PC-3 (cell line): ENCODE measurements at regions not wholly inside any gene's neighbourhood (a gene's known extent, or its start where the extent isn't known, plus 50 kb on each side); places are given as distances from the start of the nearest gene placed in this dataset.

Experiments used
- ATAC-seq: fragments of 200-7000 bp; cut with Tn5 transposase; 2 replicates; pipeline ENCODE4 v1.9.1; 2020; ENCODE audit warnings: mild to moderate bottlenecking, moderate library complexity
- BruUV-seq: library from RNA; stranded (reverse); fragments of 400-500 nt; replicated peaks from 2 replicates; lab custom pipeline; 2021; lab: Mats Ljungman, UMichigan
- CTCF ChIA-PET: fragments of 300-600 bp; sonication (Branson Sonifier 250); formaldehyde crosslinking; loops from one replicate; lab custom pipeline; 2022; ENCODE audit warnings: antibody characterized with exemption; lab: Charles Lee
- POLR2A ChIA-PET: fragments of 300-600 bp; sonication (Branson Sonifier 250); formaldehyde crosslinking; loops from one replicate; lab custom pipeline; 2022; ENCODE audit warnings: antibody characterized with exemption; ENCODE audit not compliant: unreplicated experiment; lab: Charles Lee
- DNase-seq: peaks from one replicate; pipeline ENCODE4 v3.0.0-alpha.2; 2015
- H2AFZ ChIP-seq: fragments of 300-600 bp; sonication (generic); 2 replicates; pipeline ENCODE4 v1.6.0; 2016; ENCODE audit warnings: antibody characterized with exemption, low read length
- H3F3A ChIP-seq: fragments of 300-600 bp; sonication (generic); one replicate; pipeline ENCODE4 v1.6.0; 2017; ENCODE audit warnings: antibody characterized with exemption, low read length, control low read depth, mild to moderate bottlenecking; ENCODE audit not compliant: unreplicated experiment
- H3K27ac ChIP-seq: fragments of 300-600 bp; sonication (generic); 2 replicates; pipeline ENCODE4 v1.5.1; 2016; ENCODE audit warnings: mild to moderate bottlenecking, low read length
- H3K27me3 ChIP-seq: fragments of 300-600 bp; sonication (generic); 2 replicates; pipeline ENCODE4 v1.6.1; 2016; ENCODE audit warnings: low read length, mixed read lengths
- H3K36me3 ChIP-seq: fragments of 300-600 bp; sonication (generic); 2 replicates; pipeline ENCODE4 v1.6.1; 2016; ENCODE audit warnings: low read depth, mixed run types, low read length, mixed read lengths
- H3K4me1 ChIP-seq: fragments of 300-600 bp; sonication (generic); 2 replicates; pipeline ENCODE4 v1.5.1; 2016; ENCODE audit warnings: low read length; ENCODE audit not compliant: insufficient read depth
- H3K4me2 ChIP-seq: fragments of 300-600 bp; sonication (generic); 2 replicates; pipeline ENCODE4 v1.6.0; 2016; ENCODE audit warnings: low read length
- H3K4me3 ChIP-seq: fragments of 300-600 bp; sonication (generic); 2 replicates; pipeline ENCODE4 v1.5.1; 2016; ENCODE audit warnings: mild to moderate bottlenecking, low read length, mixed read lengths
- H3K79me2 ChIP-seq: fragments of 300-600 bp; sonication (generic); 2 replicates; pipeline ENCODE4 v1.6.1; 2017; ENCODE audit warnings: low read length, mixed read lengths
- H3K9ac ChIP-seq: fragments of 300-600 bp; sonication (generic); 2 replicates; pipeline ENCODE4 v1.6.0; 2016; ENCODE audit warnings: mild to moderate bottlenecking, low read length
- H3K9me2 ChIP-seq: fragments of 300-600 bp; sonication (generic); replicated peaks from 2 replicates; pipeline ENCODE4 v1.6.1; 2016; ENCODE audit warnings: mixed run types, low read length, mixed read lengths
- H3K9me3 ChIP-seq: fragments of 300-600 bp; sonication (generic); 2 replicates; pipeline ENCODE4 v1.6.1; 2016; ENCODE audit warnings: low read length, mixed read lengths
- H4K20me1 ChIP-seq: fragments of 300-600 bp; sonication (generic); 2 replicates; pipeline ENCODE4 v1.6.1; 2016; ENCODE audit warnings: low read length, mixed read lengths
- EZH2 ChIP-seq: fragments of 300-600 bp; sonication (generic); IDR thresholded peaks from one replicate; pipeline ENCODE4 v1.6.1; 2017; ENCODE audit warnings: antibody characterized with exemption, mild to moderate bottlenecking, low read length; ENCODE audit not compliant: unreplicated experiment
- EZH2phosphoT487 ChIP-seq: fragments of 300-600 bp; sonication (generic); IDR thresholded peaks from 2 replicates; pipeline ENCODE4 v1.6.1; 2018; ENCODE audit warnings: mild to moderate bottlenecking, antibody characterized with exemption, low read length, borderline replicate concordance
- intact Hi-C: fragments of 100-400 bp; cut with micrococcal nuclease; formaldehyde crosslinking; loops from 2 replicates; pipeline ENCODE4 v1.9.0; 2023
- TF ChIP-seq, protein P1 (sequence below): fragments of 300-600 bp; sonication (generic); conservative IDR thresholded peaks from 2 replicates; pipeline ENCODE4 v1.5.1; 2017; ENCODE audit warnings: antibody characterized with exemption, low read depth, mild to moderate bottlenecking, low read length

DNA sequence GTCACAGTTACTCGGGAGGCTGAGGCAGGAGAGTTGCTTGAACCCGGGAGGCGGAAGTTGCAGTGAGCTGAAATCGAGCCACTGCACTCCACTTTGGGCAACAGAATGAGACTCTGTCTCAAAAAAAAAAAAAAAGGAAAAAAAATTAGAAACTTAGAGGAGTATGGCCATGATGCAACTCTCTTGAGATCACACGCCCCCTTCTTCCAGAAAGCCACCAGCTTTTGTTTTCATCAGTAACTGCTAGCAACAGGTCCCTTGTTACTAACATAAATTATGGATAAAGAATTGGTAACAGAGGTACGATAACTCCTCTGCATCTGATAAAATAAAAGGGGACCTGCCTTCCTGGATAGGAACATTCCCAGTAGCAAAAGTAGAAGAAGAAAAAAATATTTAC, 308.2 kb downstream of the CD83 start:
- no peaks in the 10 kb centered on the region for H3K27me3 ChIP-seq
- no TSS peak for BruUV-seq
- H2AFZ ChIP-seq = no peak overlapping the region
- ChIA-PET POLR2A (no interaction called here), CTCF (no interaction called here)
- H4K20me1 ChIP-seq = no peaks in the 10 kb centered on the region
- no peak overlapping the region for H3K4me3 ChIP-seq
- no peak overlapping the region for H3K4me2 ChIP-seq
- H3K27ac ChIP-seq = no peak overlapping the region
- H3K9me2 ChIP-seq = no peaks in the 10 kb centered on the region
- no peak for DNase-seq
- no peaks in the 10 kb centered on the region for H3K9me3 ChIP-seq
- H3K79me2 ChIP-seq = no peaks in the 10 kb centered on the region
- intact Hi-C loops = no loop called here
- TF ChIP-seq EZH2 = no peak
- TF ChIP-seq, protein P1, sequence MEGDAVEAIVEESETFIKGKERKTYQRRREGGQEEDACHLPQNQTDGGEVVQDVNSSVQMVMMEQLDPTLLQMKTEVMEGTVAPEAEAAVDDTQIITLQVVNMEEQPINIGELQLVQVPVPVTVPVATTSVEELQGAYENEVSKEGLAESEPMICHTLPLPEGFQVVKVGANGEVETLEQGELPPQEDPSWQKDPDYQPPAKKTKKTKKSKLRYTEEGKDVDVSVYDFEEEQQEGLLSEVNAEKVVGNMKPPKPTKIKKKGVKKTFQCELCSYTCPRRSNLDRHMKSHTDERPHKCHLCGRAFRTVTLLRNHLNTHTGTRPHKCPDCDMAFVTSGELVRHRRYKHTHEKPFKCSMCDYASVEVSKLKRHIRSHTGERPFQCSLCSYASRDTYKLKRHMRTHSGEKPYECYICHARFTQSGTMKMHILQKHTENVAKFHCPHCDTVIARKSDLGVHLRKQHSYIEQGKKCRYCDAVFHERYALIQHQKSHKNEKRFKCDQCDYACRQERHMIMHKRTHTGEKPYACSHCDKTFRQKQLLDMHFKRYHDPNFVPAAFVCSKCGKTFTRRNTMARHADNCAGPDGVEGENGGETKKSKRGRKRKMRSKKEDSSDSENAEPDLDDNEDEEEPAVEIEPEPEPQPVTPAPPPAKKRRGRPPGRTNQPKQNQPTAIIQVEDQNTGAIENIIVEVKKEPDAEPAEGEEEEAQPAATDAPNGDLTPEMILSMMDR = no peak
- no peak for TF ChIP-seq EZH2phosphoT487
- H3K36me3 ChIP-seq = no peaks in the 10 kb centered on the region
- no peaks in the 10 kb centered on the region for H3K4me1 ChIP-seq
- no peak for ATAC-seq
- H3K9ac ChIP-seq = no peak overlapping the region
- H3F3A ChIP-seq = no peaks in the 10 kb centered on the region

DNA sequence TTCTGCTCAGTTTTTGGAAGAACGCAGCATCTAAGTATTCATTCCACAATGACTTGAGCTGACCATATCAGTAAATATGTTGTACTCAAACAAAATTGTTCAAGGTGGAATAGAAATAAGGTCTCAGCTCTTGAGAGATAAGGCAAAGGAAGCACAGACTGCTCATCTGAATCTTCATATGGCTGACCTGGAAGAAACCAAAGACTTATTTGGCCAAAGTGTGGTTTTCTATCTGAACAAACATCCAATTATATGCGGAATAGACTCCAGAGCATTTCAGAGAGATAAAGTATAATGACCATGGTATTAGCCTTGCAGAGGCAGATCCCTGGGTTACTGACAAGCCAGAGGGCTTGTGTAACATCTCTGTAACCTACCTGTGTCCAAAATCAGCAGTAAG, 308.7 kb downstream of the CD83 start:
- no peak overlapping the region for H3K4me3 ChIP-seq
- no peaks in the 10 kb centered on the region for H3K36me3 ChIP-seq
- no peaks in the 10 kb centered on the region for H3K9me3 ChIP-seq
- no peaks in the 10 kb centered on the region for H3K9me2 ChIP-seq
- no peak overlapping the region for H2AFZ ChIP-seq
- no TSS peak for BruUV-seq
- H3K27ac ChIP-seq = no peak overlapping the region
- POLR2A ChIA-PET = no interaction called here
- CTCF ChIA-PET = no interaction called here
- ATAC-seq (no peak), DNase-seq (no peak)
- TF ChIP-seq, protein P1 = no peak
- no peak for TF ChIP-seq EZH2phosphoT487
- no peak for TF ChIP-seq EZH2
- H3K9ac ChIP-seq = no peak overlapping the region
- no peaks in the 10 kb centered on the region for H3K27me3 ChIP-seq
- H3K4me2 ChIP-seq = no peak overlapping the region
- H3K4me1 ChIP-seq = no peaks in the 10 kb centered on the region
- H4K20me1 ChIP-seq = no peaks in the 10 kb centered on the region
- H3F3A ChIP-seq = no peaks in the 10 kb centered on the region
- intact Hi-C loops = no loop called here
- H3K79me2 ChIP-seq = no peaks in the 10 kb centered on the region

DNA sequence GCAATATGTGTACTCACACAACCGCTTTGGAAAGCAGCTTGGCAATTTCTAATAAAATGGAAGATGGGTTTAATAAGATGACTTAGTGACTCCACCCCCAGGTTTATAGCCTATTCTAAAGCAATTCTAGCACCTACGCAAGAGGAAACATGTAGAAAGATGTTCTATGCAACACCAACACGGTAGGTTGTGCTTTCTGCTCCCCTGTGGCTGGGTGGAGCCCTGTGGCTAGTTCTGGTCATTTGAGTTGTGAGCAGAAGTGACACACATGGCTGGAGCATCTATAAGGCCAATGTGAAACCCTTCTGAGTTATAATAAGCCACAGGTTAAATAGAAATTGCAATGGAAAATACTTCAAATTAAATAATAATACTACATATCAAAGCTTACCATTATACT, 310.7 kb downstream of the CD83 start:
- no peaks in the 10 kb centered on the region for H3K27me3 ChIP-seq
- H3K27ac ChIP-seq = no peak overlapping the region
- 0 out of 2 replicates have a peak, but pooled peaks cover 8% of the 10 kb centered on the region for H3K4me1 ChIP-seq
- no peak overlapping the region for H2AFZ ChIP-seq
- no peaks in the 10 kb centered on the region for H3K9me3 ChIP-seq
- ChIA-PET CTCF (no interaction called here), POLR2A (no interaction called here)
- no peaks in the 10 kb centered on the region for H4K20me1 ChIP-seq
- H3K4me2 ChIP-seq = no peak overlapping the region
- H3F3A ChIP-seq = no peaks in the 10 kb centered on the region
- H3K79me2 ChIP-seq = no peaks in the 10 kb centered on the region
- no peaks in the 10 kb centered on the region for H3K36me3 ChIP-seq
- TF ChIP-seq EZH2 = no peak
- TF ChIP-seq, protein P1 = no peak
- TF ChIP-seq EZH2phosphoT487 = no peak
- intact Hi-C loops = no loop called here
- H3K4me3 ChIP-seq = no peak overlapping the region
- no peak for DNase-seq
- no TSS peak for BruUV-seq
- no peak for ATAC-seq
- H3K9ac ChIP-seq = no peak overlapping the region
- H3K9me2 ChIP-seq = no peaks in the 10 kb centered on the region
